ENCODE measurements at regions not wholly inside any gene's neighbourhood (a gene's known extent, or its start where the extent isn't known, plus 50 kb on each side); places are given as distances from the start of the nearest gene placed in this dataset.

- DNase-seq (ENCODE audit: extremely low read depth in 1 of 11, low read depth in 9 of 11, low spot score in 4 of 11) = no peak
These were observed 96.9 kb upstream of the GPRIN3 start for GRCh38 chr4:89404530-89404929.

- DNase-seq (ENCODE audit: extremely low read depth in 1 of 11, low read depth in 9 of 11, low spot score in 4 of 11) = no peak
These were observed 96.2 kb upstream of the GPRIN3 start for GRCh38 chr4:89403826-89404225.

- DNase-seq (ENCODE audit: extremely low read depth in 1 of 11, low read depth in 9 of 11, low spot score in 4 of 11) = no peak
These were observed 92.9 kb upstream of the GPRIN3 start for GRCh38 chr4:89400287-89401035.

- no peak for DNase-seq (ENCODE audit: extremely low read depth in 1 of 11, low read depth in 9 of 11, low spot score in 4 of 11)
These were observed 91.0 kb upstream of the GPRIN3 start for GRCh38 chr4:89398644-89399043.

GRCh38 chr4:89398146-89398545 lies 90.5 kb upstream of the GPRIN3 start:
- DNase-seq (ENCODE audit: extremely low read depth in 1 of 11, low read depth in 9 of 11, low spot score in 4 of 11) = no peak

GRCh38 chr4:89397441-89397840 lies 89.8 kb upstream of the GPRIN3 start:
- no peak for DNase-seq (ENCODE audit: extremely low read depth in 1 of 11, low read depth in 9 of 11, low spot score in 4 of 11)

GRCh38 chr4:89382439-89382838 lies 74.8 kb upstream of the GPRIN3 start:
- DNase-seq (ENCODE audit: extremely low read depth in 1 of 11, low read depth in 9 of 11, low spot score in 4 of 11) = no peak

- no peak for DNase-seq (ENCODE audit: extremely low read depth in 1 of 11, low read depth in 9 of 11, low spot score in 4 of 11)
These were observed 73.4 kb upstream of the GPRIN3 start for GRCh38 chr4:89380980-89381379.

GRCh38 chr4:89379511-89380044 lies 72.0 kb upstream of the GPRIN3 start:
- no peak for DNase-seq (ENCODE audit: extremely low read depth in 1 of 11, low read depth in 9 of 11, low spot score in 4 of 11)

GRCh38 chr4:89373394-89373793 lies 65.8 kb upstream of the GPRIN3 start:
- no peak for DNase-seq (ENCODE audit: extremely low read depth in 1 of 11, low read depth in 9 of 11, low spot score in 4 of 11)

- no peak for DNase-seq (ENCODE audit: extremely low read depth in 1 of 11, low read depth in 9 of 11, low spot score in 4 of 11)
These were observed 64.0 kb upstream of the GPRIN3 start for GRCh38 chr4:89371614-89372013.

- no peak for DNase-seq (ENCODE audit: extremely low read depth in 1 of 11, low read depth in 9 of 11, low spot score in 4 of 11)
These were observed 62.0 kb upstream of the GPRIN3 start for GRCh38 chr4:89369581-89369980.

- no peak for DNase-seq (ENCODE audit: extremely low read depth in 1 of 11, low read depth in 9 of 11, low spot score in 4 of 11)
These were observed 61.3 kb upstream of the GPRIN3 start for GRCh38 chr4:89368861-89369260.

GRCh38 chr4:89365776-89366175 lies 58.2 kb upstream of the GPRIN3 start:
- no peak for DNase-seq (ENCODE audit: extremely low read depth in 1 of 11, low read depth in 9 of 11, low spot score in 4 of 11)

GRCh38 chr4:89365375-89365774 lies 57.8 kb upstream of the GPRIN3 start:
- DNase-seq (ENCODE audit: extremely low read depth in 1 of 11, low read depth in 9 of 11, low spot score in 4 of 11) = no peak

- DNase-seq (ENCODE audit: extremely low read depth in 1 of 11, low read depth in 9 of 11, low spot score in 4 of 11) = no peak
These were observed 56.9 kb upstream of the GPRIN3 start for GRCh38 chr4:89364541-89364940.

- DNase-seq (ENCODE audit: extremely low read depth in 1 of 11, low read depth in 9 of 11, low spot score in 4 of 11) = no peak
These were observed 56.2 kb upstream of the GPRIN3 start for GRCh38 chr4:89363786-89364185.

GRCh38 chr4:89358935-89359638 lies 51.5 kb upstream of the GPRIN3 start:
- DNase-seq (ENCODE audit: extremely low read depth in 1 of 11, low read depth in 9 of 11, low spot score in 4 of 11) = no peak

- DNase-seq (ENCODE audit: extremely low read depth in 1 of 11, low read depth in 9 of 11, low spot score in 4 of 11) = no peak
These were observed 50.2 kb upstream of the GPRIN3 start for GRCh38 chr4:89357787-89358186.

Measured in renal cortex interstitium (tissue), 11 donors.